Panc1 (cell line): ENCODE measurements at regions not wholly inside any gene's neighbourhood (a gene's known extent, or its start where the extent isn't known, plus 50 kb on each side); places are given as distances from the start of the nearest gene placed in this dataset.

Source experiments
- ATAC-seq: fragments of 200-7000 bp; cut with Tn5 transposase; 2 replicates; pipeline ENCODE4 v1.9.1; 2020; ENCODE audit warnings: mild to moderate bottlenecking, moderate library complexity
- BruUV-seq: library from RNA; stranded (reverse); fragments of 400-500 nt; replicated peaks from 2 replicates; lab custom pipeline; 2021; lab: Mats Ljungman, UMichigan
- CTCF ChIA-PET: fragments of 300-600 bp; sonication (Branson Sonifier 250); formaldehyde crosslinking; loops from one replicate; lab custom pipeline; 2022; ENCODE audit warnings: antibody characterized with exemption; lab: Charles Lee
- POLR2A ChIA-PET: fragments of 300-600 bp; sonication (Branson Sonifier 250); formaldehyde crosslinking; loops from one replicate; lab custom pipeline; 2022; ENCODE audit warnings: antibody characterized with exemption; lab: Charles Lee
- DNase-seq: peaks from one replicate; pipeline ENCODE4 v3.0.0-alpha.2; 2010; ENCODE audit warnings: low read depth, low spot score
- H3K27ac ChIP-seq: 2 replicates; pipeline ENCODE4 v1.5.1; 2011; ENCODE audit warnings: mild to moderate bottlenecking, low read length, inconsistent platforms
- H3K27me3 ChIP-seq: fragments of 200-500 bp; sonication (Bioruptor generic); 2 replicates; pipeline ENCODE4 v1.6.0; 2014; ENCODE audit warnings: low read length, inconsistent platforms; ENCODE audit not compliant: control insufficient read depth, insufficient read depth
- H3K36me3 ChIP-seq: fragments of 200-500 bp; sonication (Bioruptor generic); 2 replicates; pipeline ENCODE4 v1.5.1; 2014; ENCODE audit warnings: inconsistent platforms, mild to moderate bottlenecking, low read length, moderate library complexity; ENCODE audit not compliant: control insufficient read depth, insufficient read depth
- H3K4me1 ChIP-seq: 2 replicates; pipeline ENCODE4 v1.5.1; 2011; ENCODE audit warnings: inconsistent platforms, mild to moderate bottlenecking, low read length, moderate library complexity; ENCODE audit not compliant: control insufficient read depth, insufficient read depth
- H3K4me3 ChIP-seq, 2 experiments: 2 replicates each; pipeline ENCODE4 v1.5.1; 2011 to 2012; ENCODE audit warnings: low read depth in 2 of 2, low read length in 2 of 2, mild to moderate bottlenecking in 2 of 2, inconsistent platforms in 1 of 2, moderate library complexity in 1 of 2
- H3K9me3 ChIP-seq: fragments of 200-500 bp; sonication (Bioruptor generic); 2 replicates; pipeline ENCODE4 v1.5.1; 2014; ENCODE audit warnings: low read depth, mild to moderate bottlenecking, inconsistent platforms, low read length, moderate library complexity; ENCODE audit not compliant: control insufficient read depth, insufficient read depth
- POLR2AphosphoS5 ChIP-seq: IDR thresholded peaks from 2 replicates; pipeline ENCODE4 v1.6.1; 2012; ENCODE audit warnings: mild to moderate bottlenecking, low read depth, low read length, moderate library complexity
- SIN3A ChIP-seq: IDR thresholded peaks from 2 replicates; pipeline ENCODE4 v1.6.1; 2012; ENCODE audit warnings: low read depth, mild to moderate bottlenecking, low read length, moderate library complexity, borderline replicate concordance; ENCODE audit not compliant: insufficient read depth
- TCF7L2 ChIP-seq: IDR thresholded peaks from 2 replicates; pipeline ENCODE4 v1.6.1; 2011; ENCODE audit warnings: mild to moderate bottlenecking, low read depth, low read length, inconsistent platforms
- in situ Hi-C: cut with HindIII; loops from 2 replicates; pipeline ENCODE4 v1.10.0; 2016; ENCODE audit warnings: low sequenced_read_pairs, low pct_unique_long_range_greater_than_20kb
- intact Hi-C: fragments of 100-400 bp; cut with micrococcal nuclease; formaldehyde crosslinking; loops from one replicate; pipeline ENCODE4 v1.10.0; 2022; ENCODE audit not compliant: unreplicated experiment
- TF ChIP-seq, protein P1 (sequence below), 2 experiments: IDR thresholded peaks; 2 replicates each; pipeline ENCODE4 v1.6.1; 2011 to 2012; ENCODE audit warnings: low read depth in 2 of 2, control low read depth in 1 of 2, low read length in 1 of 2, mild to moderate bottlenecking in 1 of 2, moderate library complexity in 1 of 2; ENCODE audit not compliant: insufficient read depth in 1 of 2
- TF ChIP-seq, protein P2 (sequence below): fragments of 450-650 bp; IDR thresholded peaks from 2 replicates; pipeline ENCODE4 v1.5.1; 2017; ENCODE audit warnings: mild to moderate bottlenecking

DNA sequence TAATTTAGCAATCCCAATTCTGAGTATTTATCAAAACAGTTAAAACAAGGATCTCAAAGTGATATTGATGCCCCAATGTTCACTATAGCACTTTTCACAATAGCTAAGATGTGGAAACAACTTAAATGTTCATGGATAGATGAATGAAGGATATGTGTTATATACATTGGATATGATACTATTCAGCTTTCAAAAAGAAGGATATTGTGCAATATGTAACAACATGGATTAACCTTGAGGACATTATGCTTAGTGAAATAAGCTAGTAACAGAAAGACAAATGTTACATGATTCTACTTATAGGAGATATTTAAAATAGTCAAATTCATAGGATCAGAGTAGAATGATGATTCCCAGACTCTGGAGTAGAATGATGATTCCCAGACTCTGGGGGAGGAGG is 78.0 kb downstream of the INSIG2 start:
- CTCF ChIA-PET: no interaction called here
- no peak for DNase-seq
- H3K27me3 ChIP-seq: no peaks in the 10 kb centered on the region
- intact Hi-C loops (no loop called here), in situ Hi-C loops (no loop called here)
- H3K4me3 ChIP-seq: no peak overlapping the region
- H3K9me3 ChIP-seq: no peaks in the 10 kb centered on the region
- no peak for ATAC-seq
- TF ChIP-seq, protein P1, sequence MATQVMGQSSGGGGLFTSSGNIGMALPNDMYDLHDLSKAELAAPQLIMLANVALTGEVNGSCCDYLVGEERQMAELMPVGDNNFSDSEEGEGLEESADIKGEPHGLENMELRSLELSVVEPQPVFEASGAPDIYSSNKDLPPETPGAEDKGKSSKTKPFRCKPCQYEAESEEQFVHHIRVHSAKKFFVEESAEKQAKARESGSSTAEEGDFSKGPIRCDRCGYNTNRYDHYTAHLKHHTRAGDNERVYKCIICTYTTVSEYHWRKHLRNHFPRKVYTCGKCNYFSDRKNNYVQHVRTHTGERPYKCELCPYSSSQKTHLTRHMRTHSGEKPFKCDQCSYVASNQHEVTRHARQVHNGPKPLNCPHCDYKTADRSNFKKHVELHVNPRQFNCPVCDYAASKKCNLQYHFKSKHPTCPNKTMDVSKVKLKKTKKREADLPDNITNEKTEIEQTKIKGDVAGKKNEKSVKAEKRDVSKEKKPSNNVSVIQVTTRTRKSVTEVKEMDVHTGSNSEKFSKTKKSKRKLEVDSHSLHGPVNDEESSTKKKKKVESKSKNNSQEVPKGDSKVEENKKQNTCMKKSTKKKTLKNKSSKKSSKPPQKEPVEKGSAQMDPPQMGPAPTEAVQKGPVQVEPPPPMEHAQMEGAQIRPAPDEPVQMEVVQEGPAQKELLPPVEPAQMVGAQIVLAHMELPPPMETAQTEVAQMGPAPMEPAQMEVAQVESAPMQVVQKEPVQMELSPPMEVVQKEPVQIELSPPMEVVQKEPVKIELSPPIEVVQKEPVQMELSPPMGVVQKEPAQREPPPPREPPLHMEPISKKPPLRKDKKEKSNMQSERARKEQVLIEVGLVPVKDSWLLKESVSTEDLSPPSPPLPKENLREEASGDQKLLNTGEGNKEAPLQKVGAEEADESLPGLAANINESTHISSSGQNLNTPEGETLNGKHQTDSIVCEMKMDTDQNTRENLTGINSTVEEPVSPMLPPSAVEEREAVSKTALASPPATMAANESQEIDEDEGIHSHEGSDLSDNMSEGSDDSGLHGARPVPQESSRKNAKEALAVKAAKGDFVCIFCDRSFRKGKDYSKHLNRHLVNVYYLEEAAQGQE (IDR thresholded peaks at IDR 0.05; ENCODE audit: insufficient read depth in 1 of 2, low read depth in 2 of 2, low read length in 1 of 2): no peak
- TF ChIP-seq SIN3A (no peak), TCF7L2 (no peak), POLR2AphosphoS5 (no peak)
- TF ChIP-seq, protein P2, sequence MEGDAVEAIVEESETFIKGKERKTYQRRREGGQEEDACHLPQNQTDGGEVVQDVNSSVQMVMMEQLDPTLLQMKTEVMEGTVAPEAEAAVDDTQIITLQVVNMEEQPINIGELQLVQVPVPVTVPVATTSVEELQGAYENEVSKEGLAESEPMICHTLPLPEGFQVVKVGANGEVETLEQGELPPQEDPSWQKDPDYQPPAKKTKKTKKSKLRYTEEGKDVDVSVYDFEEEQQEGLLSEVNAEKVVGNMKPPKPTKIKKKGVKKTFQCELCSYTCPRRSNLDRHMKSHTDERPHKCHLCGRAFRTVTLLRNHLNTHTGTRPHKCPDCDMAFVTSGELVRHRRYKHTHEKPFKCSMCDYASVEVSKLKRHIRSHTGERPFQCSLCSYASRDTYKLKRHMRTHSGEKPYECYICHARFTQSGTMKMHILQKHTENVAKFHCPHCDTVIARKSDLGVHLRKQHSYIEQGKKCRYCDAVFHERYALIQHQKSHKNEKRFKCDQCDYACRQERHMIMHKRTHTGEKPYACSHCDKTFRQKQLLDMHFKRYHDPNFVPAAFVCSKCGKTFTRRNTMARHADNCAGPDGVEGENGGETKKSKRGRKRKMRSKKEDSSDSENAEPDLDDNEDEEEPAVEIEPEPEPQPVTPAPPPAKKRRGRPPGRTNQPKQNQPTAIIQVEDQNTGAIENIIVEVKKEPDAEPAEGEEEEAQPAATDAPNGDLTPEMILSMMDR: no peak
- H3K27ac ChIP-seq: no peak overlapping the region
- no peaks in the 10 kb centered on the region for H3K36me3 ChIP-seq
- POLR2A ChIA-PET: no interaction called here
- H3K4me1 ChIP-seq: no peaks in the 10 kb centered on the region
- no TSS peak for BruUV-seq

DNA sequence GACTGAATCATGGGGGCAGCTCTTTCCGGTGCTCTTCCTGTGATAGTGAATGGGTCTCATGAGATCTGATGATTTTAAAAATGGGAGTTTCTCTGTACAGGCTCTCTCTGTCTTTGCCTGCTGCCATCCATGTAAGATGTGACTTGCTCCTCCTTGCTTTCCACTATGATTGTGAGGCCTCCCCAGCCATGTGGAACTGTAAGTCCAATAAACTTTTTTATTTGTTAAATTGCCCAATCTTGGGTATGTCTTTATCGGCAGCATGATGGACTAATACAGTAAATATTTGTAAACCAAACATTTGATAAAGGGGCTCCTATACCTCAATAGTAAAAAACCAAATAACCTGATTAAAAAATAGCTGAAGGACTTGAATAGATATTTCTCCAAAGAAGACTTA is 77.3 kb downstream of the INSIG2 start:
- intact Hi-C loops (no loop called here), in situ Hi-C loops (no loop called here)
- no peaks in the 10 kb centered on the region for H3K4me1 ChIP-seq
- no peaks in the 10 kb centered on the region for H3K36me3 ChIP-seq
- ATAC-seq (no peak), DNase-seq (no peak)
- H3K4me3 ChIP-seq: no peak overlapping the region
- no peaks in the 10 kb centered on the region for H3K27me3 ChIP-seq
- H3K9me3 ChIP-seq: no peaks in the 10 kb centered on the region
- ChIA-PET CTCF (no interaction called here), POLR2A (no interaction called here)
- no TSS peak for BruUV-seq
- TF ChIP-seq POLR2AphosphoS5: no peak
- TF ChIP-seq, protein P1 (IDR thresholded peaks at IDR 0.05; ENCODE audit: insufficient read depth in 1 of 2, low read depth in 2 of 2, low read length in 1 of 2): no peak
- no peak for TF ChIP-seq TCF7L2
- no peak overlapping the region for H3K27ac ChIP-seq
